ENCODE measurements at regions not wholly inside any gene's neighbourhood (a gene's known extent, or its start where the extent isn't known, plus 50 kb on each side); places are given as distances from the start of the nearest gene placed in this dataset.
"Not testable (repeated sequence)": the region's sequence is repeated elsewhere in the genome, so short reads cannot be mapped to it uniquely, and the experiment has no call there.

GRCh38 chr11:115982666-115983065, 478.5 kb upstream of the CADM1 start:
- Mint-ChIP-seq H3K36me3 (no peaks in the 10 kb centered on the region), H3K9me3 (peaks cover 4% of the 10 kb centered on the region), H3K27ac (no peak overlapping the region), H3K4me3 (no peak overlapping the region), H3K4me1 (ENCODE audit: unreplicated experiment) (peaks cover 10% of the 10 kb centered on the region), H3K27me3 (no peaks in the 10 kb centered on the region)
- no peak for DNase-seq (ENCODE audit: extremely low spot score, unreplicated experiment)
- TF ChIP-seq, protein P1, sequence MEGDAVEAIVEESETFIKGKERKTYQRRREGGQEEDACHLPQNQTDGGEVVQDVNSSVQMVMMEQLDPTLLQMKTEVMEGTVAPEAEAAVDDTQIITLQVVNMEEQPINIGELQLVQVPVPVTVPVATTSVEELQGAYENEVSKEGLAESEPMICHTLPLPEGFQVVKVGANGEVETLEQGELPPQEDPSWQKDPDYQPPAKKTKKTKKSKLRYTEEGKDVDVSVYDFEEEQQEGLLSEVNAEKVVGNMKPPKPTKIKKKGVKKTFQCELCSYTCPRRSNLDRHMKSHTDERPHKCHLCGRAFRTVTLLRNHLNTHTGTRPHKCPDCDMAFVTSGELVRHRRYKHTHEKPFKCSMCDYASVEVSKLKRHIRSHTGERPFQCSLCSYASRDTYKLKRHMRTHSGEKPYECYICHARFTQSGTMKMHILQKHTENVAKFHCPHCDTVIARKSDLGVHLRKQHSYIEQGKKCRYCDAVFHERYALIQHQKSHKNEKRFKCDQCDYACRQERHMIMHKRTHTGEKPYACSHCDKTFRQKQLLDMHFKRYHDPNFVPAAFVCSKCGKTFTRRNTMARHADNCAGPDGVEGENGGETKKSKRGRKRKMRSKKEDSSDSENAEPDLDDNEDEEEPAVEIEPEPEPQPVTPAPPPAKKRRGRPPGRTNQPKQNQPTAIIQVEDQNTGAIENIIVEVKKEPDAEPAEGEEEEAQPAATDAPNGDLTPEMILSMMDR (conservative IDR thresholded peaks at IDR 0.05): no peak

DNA sequence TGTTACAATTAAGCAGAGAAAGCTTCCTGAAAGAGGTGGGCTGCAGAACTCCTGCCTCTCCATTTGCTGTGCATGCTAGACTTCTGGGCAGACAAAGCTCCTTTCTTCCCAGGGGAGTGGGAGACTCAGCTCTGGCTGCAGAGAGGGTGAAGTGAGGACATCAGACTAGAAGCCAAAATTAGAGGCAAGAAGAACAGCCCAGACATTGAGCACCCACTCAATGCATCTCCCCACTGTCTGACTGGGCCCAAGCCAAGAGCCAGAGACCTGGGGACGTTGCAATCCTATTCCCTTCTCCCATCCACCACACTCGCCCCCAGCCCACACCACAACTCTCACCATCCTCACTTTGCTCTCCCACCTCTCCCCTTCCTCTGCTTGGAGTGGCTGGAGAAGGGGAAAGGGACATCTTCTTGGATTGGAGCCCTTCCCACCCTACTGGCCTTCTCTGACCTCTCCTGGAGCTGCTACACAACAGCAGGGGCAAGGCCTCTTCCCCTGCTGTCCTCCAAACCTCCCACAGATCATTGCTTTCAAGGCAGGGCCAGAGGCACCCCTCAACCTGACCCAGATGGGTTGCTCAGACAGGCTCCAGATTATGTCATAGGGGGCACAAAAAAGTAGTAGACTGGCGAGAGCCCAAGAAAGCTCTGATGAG, 477.7 kb upstream of the CADM1 start:
- peaks cover 4% of the 10 kb centered on the region for H3K9me3 Mint-ChIP-seq
- peaks cover 10% of the 10 kb centered on the region for H3K4me1 Mint-ChIP-seq (ENCODE audit: unreplicated experiment)
- DNase-seq (ENCODE audit: extremely low spot score, unreplicated experiment): no peak
- peaks cover 4% of the 10 kb centered on the region for H3K27me3 Mint-ChIP-seq
- H3K36me3 Mint-ChIP-seq: no peaks in the 10 kb centered on the region
- no peak overlapping the region for H3K4me3 Mint-ChIP-seq
- no peak overlapping the region for H3K27ac Mint-ChIP-seq
- TF ChIP-seq, protein P1 (conservative IDR thresholded peaks at IDR 0.05): no peak

- DNase-seq (ENCODE audit: extremely low spot score, unreplicated experiment): no peak
- peaks cover 4% of the 10 kb centered on the region for H3K9me3 Mint-ChIP-seq
- no peaks in the 10 kb centered on the region for H3K36me3 Mint-ChIP-seq
- H3K27me3 Mint-ChIP-seq: peaks cover 10% of the 10 kb centered on the region
- H3K27ac Mint-ChIP-seq: no peak overlapping the region
- no peak overlapping the region for H3K4me3 Mint-ChIP-seq
- peaks cover 12% of the 10 kb centered on the region for H3K4me1 Mint-ChIP-seq (ENCODE audit: unreplicated experiment)
- TF ChIP-seq, protein P1 (conservative IDR thresholded peaks at IDR 0.05): no peak
These were observed 476.9 kb upstream of the CADM1 start for GRCh38 chr11:115981104-115981481.

DNA sequence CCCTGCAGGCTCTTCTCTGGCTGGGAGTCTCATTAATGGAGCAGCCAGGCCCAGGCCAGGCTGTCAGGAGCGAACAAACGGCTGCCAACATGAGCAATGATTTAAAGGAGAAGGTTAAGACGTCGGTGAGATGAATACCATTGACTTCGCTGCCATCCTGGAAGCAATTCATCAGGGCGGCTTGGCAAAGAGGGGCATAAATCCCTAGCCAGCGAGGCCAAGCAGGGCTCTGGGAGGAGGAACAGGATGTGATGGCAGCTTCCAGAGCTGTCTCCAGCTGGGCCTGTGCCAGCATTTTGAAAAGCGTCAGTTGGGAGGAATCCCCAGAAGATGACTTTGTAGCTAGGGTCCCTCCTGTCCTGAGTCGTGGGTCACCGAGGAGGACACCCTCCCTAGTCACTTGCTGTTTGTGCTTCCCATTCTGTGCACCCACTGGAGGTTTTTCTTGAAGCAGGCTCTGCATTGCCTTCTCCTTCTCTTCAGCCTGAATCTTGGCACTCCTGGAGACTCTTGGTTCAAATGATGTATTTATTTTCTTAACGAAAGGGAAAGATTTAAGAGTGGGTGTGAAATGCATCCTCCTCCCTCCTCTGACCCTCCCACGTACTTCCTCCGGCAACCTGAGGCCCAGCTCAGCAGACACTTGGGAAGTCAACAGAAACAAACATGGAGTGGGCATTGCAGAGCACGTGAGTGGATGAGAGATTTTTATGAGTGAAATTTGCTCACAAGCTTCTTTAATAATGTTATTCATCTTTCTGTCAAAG, 476.3 kb upstream of the CADM1 start:
- Mint-ChIP-seq H3K27ac (no peak overlapping the region), H3K4me3 (no peak overlapping the region), H3K27me3 (peaks cover 16% of the 10 kb centered on the region), H3K4me1 (ENCODE audit: unreplicated experiment) (peaks cover 17% of the 10 kb centered on the region), H3K36me3 (no peaks in the 10 kb centered on the region), H3K9me3 (peaks cover under 1% of the 10 kb centered on the region)
- TF ChIP-seq, protein P1 (conservative IDR thresholded peaks at IDR 0.05): no peak
- DNase-seq (ENCODE audit: extremely low spot score, unreplicated experiment): no peak

DNA sequence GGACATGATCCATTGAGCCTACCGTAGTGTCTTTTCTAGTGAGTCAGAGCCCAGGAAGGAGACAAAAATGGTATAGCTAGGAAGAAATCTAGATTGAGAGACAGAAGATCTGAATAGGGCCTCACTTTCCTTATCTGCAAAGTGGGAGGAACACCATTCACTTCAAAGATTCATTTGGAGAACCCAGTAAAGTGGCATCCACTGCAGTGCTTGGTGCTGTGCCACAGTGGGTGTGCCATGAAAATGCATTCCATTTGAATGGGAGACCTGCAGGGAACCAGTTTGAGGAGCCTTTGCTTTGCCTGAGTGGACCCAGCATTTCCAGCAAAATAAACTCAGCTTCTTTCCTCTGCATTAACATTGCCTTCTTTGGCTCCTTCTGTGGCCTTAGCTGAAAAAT, 470.5 kb upstream of the CADM1 start:
- no peak for DNase-seq (ENCODE audit: extremely low spot score, unreplicated experiment)
- Mint-ChIP-seq H3K27me3 (peaks cover 27% of the 10 kb centered on the region), H3K9me3 (no peaks in the 10 kb centered on the region), H3K36me3 (no peaks in the 10 kb centered on the region), H3K4me1 (ENCODE audit: unreplicated experiment) (peaks cover 15% of the 10 kb centered on the region), H3K27ac (peak overlapping the region; percentile 80), H3K4me3 (peak overlapping the region; percentile 88)
- TF ChIP-seq, protein P1 (conservative IDR thresholded peaks at IDR 0.05): no peak

DNA sequence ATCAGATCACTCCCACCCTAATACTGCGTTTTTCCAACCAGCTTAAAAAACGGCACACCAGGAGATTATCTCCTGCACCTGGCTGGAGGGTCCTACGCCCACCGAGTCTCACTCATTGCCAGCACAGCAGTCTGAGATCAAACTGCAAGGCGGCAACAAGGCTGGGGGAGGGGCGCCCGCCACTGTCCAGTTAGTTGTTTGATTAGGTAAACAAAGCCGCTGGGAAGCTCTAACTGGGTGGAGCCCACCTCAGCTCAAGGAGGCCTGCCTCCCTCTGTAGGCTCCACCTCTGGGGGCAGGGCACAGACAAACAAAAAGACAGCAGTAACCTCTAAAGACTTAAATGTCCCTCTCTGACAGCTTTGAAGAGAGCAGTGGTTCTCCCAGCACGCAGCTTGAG, 463.0 kb upstream of the CADM1 start:
- not testable (repeated sequence) for H3K4me3 Mint-ChIP-seq; H3K4me1 Mint-ChIP-seq (ENCODE audit: unreplicated experiment); H3K9me3 Mint-ChIP-seq; DNase-seq (ENCODE audit: extremely low spot score, unreplicated experiment); H3K27ac Mint-ChIP-seq; H3K27me3 Mint-ChIP-seq; H3K36me3 Mint-ChIP-seq

Data from type B pancreatic cell (in vitro differentiated cells).